ENCODE measurements at regions not wholly inside any gene's neighbourhood (a gene's known extent, or its start where the extent isn't known, plus 50 kb on each side); places are given as distances from the start of the nearest gene placed in this dataset.

GRCh38 chr3:170766823-170767575 is 103.0 kb downstream of the RPL22L1 start:
- TF ChIP-seq CTCF (IDR thresholded peaks at IDR 0.05) = no peak
- TF ChIP-seq POLR2A (IDR thresholded peaks at IDR 0.05) = no peak

All from uterus (tissue), 2 donors.